GM12878 (cell line): ENCODE measurements at regions not wholly inside any gene's neighbourhood (a gene's known extent, or its start where the extent isn't known, plus 50 kb on each side); places are given as distances from the start of the nearest gene placed in this dataset.

Source experiments
- ATAC-seq: fragments of 200-7000 bp; cut with Tn5 transposase; 3 replicates; pipeline ENCODE4 v1.9.1; 2020; ENCODE audit warnings: mild to moderate bottlenecking, moderate library complexity
- BruUV-seq: library from RNA; stranded (reverse); fragments of 400-500 nt; replicated peaks from 2 replicates; lab custom pipeline; 2021; lab: Mats Ljungman, UMichigan
- CTCF ChIA-PET: fragments of 300-600 bp; sonication (Branson Sonifier 250); formaldehyde crosslinking; extraction: SDS; loops from one replicate; lab custom pipeline; 2021; ENCODE audit warnings: inconsistent platforms; lab: Yijun Ruan, JAX
- POLR2A ChIA-PET: fragments of 350-600 bp; formaldehyde crosslinking; extraction: SDS; loops from one replicate; lab custom pipeline; 2021; ENCODE audit warnings: inconsistent platforms; lab: Charles Lee
- RAD21 ChIA-PET: fragments of 300-600 bp; sonication (Branson Sonifier 250); formaldehyde crosslinking; loops from one replicate; lab custom pipeline; 2023; ENCODE audit warnings: antibody characterized with exemption; ENCODE audit not compliant: unreplicated experiment; lab: Charles Lee
- SMC1A ChIA-PET: fragments of 300-600 bp; sonication (Branson Sonifier 250); formaldehyde crosslinking; loops from one replicate; lab custom pipeline; 2023; ENCODE audit not compliant: unreplicated experiment, uncharacterized antibody; lab: Charles Lee
- DNase-seq: peaks from one replicate; pipeline ENCODE4 v3.0.0-alpha.2; 2011; ENCODE audit warnings: low read depth, low spot score
- FAIRE-seq: peaks from 3 replicates; lab custom pipeline; 2011; peaks lifted over from hg19 to GRCh38; lab: Jason Lieb, UNC
- H2AFZ ChIP-seq: 2 replicates; pipeline ENCODE4 v1.6.0; 2011; ENCODE audit warnings: low read depth, low read length, control low read depth; ENCODE audit not compliant: control insufficient read depth
- H3K27ac ChIP-seq: 2 replicates; pipeline ENCODE4 v1.5.1; 2011; ENCODE audit warnings: control low read depth; ENCODE audit not compliant: control insufficient read depth, insufficient read depth
- H3K27me3 ChIP-seq, 2 experiments: replicated peaks in 1 of 2; 2 replicates each; pipeline versions ENCODE4 v1.6.0 to v1.6.1; 2011; ENCODE audit warnings: low read length in 1 of 2; ENCODE audit not compliant: control insufficient read depth in 2 of 2, insufficient read depth in 2 of 2
- H3K36me3 ChIP-seq, 2 experiments: 2 replicates each; pipeline ENCODE4 v1.5.1; 2011; ENCODE audit warnings: low read length in 1 of 2; ENCODE audit not compliant: control insufficient read depth in 2 of 2, insufficient read depth in 2 of 2
- H3K4me1 ChIP-seq: 2 replicates; pipeline ENCODE4 v1.6.1; 2011; ENCODE audit warnings: mild to moderate bottlenecking, low read length, moderate library complexity, mixed read lengths; ENCODE audit not compliant: control insufficient read depth, insufficient read depth
- H3K4me2 ChIP-seq: 2 replicates; pipeline ENCODE4 v1.6.0; 2011; ENCODE audit warnings: control low read depth; ENCODE audit not compliant: control insufficient read depth, insufficient read depth
- H3K4me3 ChIP-seq: fragments of 200-600 bp; sonication (generic); 2 replicates; pipeline ENCODE4 v1.5.1; 2016
- H3K79me2 ChIP-seq: 2 replicates; pipeline ENCODE4 v1.6.0; 2011; ENCODE audit warnings: low read length; ENCODE audit not compliant: control insufficient read depth, insufficient read depth
- H3K9ac ChIP-seq: 2 replicates; pipeline ENCODE4 v1.8.0; 2011; ENCODE audit warnings: low read length, control low read depth, mixed read lengths; ENCODE audit not compliant: control insufficient read depth, insufficient read depth
- H3K9me3 ChIP-seq: replicated peaks from 3 replicates; pipeline ENCODE4 v1.5.1; 2011; ENCODE audit warnings: mild to moderate bottlenecking, low read length; ENCODE audit not compliant: control insufficient read depth, insufficient read depth
- H4K20me1 ChIP-seq: 2 replicates; pipeline ENCODE4 v1.6.0; 2011; ENCODE audit not compliant: control insufficient read depth, insufficient read depth
- IRF4 ChIP-seq: IDR thresholded peaks from 2 replicates; pipeline ENCODE4 v1.6.1; 2011; ENCODE audit warnings: low read depth, low read length
- MTA2 ChIP-seq: fragments of 450-650 bp; IDR thresholded peaks from 2 replicates; pipeline ENCODE4 v1.6.1; 2016; ENCODE audit warnings: low read depth, mild to moderate bottlenecking, moderate library complexity
- MYB ChIP-seq: fragments of 150-350 bp; IDR thresholded peaks from 2 replicates; pipeline ENCODE4 v1.6.1; 2014; ENCODE audit warnings: mild to moderate bottlenecking, low read depth, low read length, borderline replicate concordance
- NFYA ChIP-seq: IDR thresholded peaks from 2 replicates; pipeline ENCODE4 v1.6.1; 2011; ENCODE audit warnings: low read depth, mild to moderate bottlenecking, low read length, improper control_type of control experiment, borderline replicate concordance
- RELA ChIP-seq: fragments of 450-650 bp; IDR thresholded peaks from 2 replicates; pipeline ENCODE4 v1.8.0; 2014; ENCODE audit warnings: borderline replicate concordance; ENCODE audit not compliant: partially characterized antibody
- RFX5 ChIP-seq: IDR thresholded peaks from 2 replicates; pipeline ENCODE4 v1.6.1; 2011; ENCODE audit warnings: low read depth, low read length, improper control_type of control experiment
- TCF12 ChIP-seq: IDR thresholded peaks from 2 replicates; pipeline ENCODE4 v1.6.1; 2011; ENCODE audit warnings: low read depth, mild to moderate bottlenecking, low read length
- WRNIP1 ChIP-seq: IDR thresholded peaks from 2 replicates; pipeline ENCODE4 v1.6.1; 2011; ENCODE audit warnings: low read depth, low read length, improper control_type of control experiment, borderline replicate concordance
- ZNF217 ChIP-seq: fragments of 450-650 bp; IDR thresholded peaks from 2 replicates; pipeline ENCODE4 v1.6.1; 2017; ENCODE audit warnings: antibody characterized with exemption, mild to moderate bottlenecking
- WGBS: methylation state at CpG from one replicate; pipeline ENCODE4 v1.1.6; 2016; ENCODE audit warnings: low lambda C conversion rate; ENCODE audit not compliant: insufficient replicate concordance, insufficient coverage; ENCODE audit errors: missing lambda C conversion rate; 5-methylcytosine and 5-hydroxymethylcytosine counted together
- in situ Hi-C: fragments of 300-500 bp; cut with MboI; formaldehyde crosslinking; loops from 9 replicates; pipeline ENCODE4 v1.14.3; 2018; ENCODE audit warnings: mixed read lengths
- intact Hi-C: fragments of 100-400 bp; cut with micrococcal nuclease; formaldehyde crosslinking; loops from one replicate; pipeline ENCODE4 v1.14.2; 2022; ENCODE audit not compliant: unreplicated experiment
- TF ChIP-seq, protein P1 (sequence below), 3 experiments: IDR thresholded peaks in 2 of 3; conservative IDR thresholded peaks in 1 of 3; 2 replicates each; pipeline ENCODE4 v1.5.1; 2011; ENCODE audit warnings: low read depth in 3 of 3, low read length in 3 of 3, mild to moderate bottlenecking in 3 of 3, control low read depth in 2 of 3, moderate library complexity in 2 of 3, inconsistent platforms in 1 of 3, mixed read lengths in 1 of 3; ENCODE audit not compliant: control insufficient read depth in 2 of 3, insufficient read depth in 1 of 3; ENCODE audit errors: extremely low read depth in 1 of 3
- TF ChIP-seq, protein P2 (sequence below): fragments of 450-650 bp; IDR thresholded peaks from 2 replicates; pipeline ENCODE4 v1.6.1; 2017; ENCODE audit warnings: mild to moderate bottlenecking, low read depth, inconsistent platforms; ENCODE audit not compliant: poor library complexity, severe bottlenecking
- TF ChIP-seq, protein P3 (sequence below): fragments of 450-650 bp; IDR thresholded peaks from 2 replicates; pipeline ENCODE4 v1.6.1; 2017; ENCODE audit warnings: mild to moderate bottlenecking

DNA sequence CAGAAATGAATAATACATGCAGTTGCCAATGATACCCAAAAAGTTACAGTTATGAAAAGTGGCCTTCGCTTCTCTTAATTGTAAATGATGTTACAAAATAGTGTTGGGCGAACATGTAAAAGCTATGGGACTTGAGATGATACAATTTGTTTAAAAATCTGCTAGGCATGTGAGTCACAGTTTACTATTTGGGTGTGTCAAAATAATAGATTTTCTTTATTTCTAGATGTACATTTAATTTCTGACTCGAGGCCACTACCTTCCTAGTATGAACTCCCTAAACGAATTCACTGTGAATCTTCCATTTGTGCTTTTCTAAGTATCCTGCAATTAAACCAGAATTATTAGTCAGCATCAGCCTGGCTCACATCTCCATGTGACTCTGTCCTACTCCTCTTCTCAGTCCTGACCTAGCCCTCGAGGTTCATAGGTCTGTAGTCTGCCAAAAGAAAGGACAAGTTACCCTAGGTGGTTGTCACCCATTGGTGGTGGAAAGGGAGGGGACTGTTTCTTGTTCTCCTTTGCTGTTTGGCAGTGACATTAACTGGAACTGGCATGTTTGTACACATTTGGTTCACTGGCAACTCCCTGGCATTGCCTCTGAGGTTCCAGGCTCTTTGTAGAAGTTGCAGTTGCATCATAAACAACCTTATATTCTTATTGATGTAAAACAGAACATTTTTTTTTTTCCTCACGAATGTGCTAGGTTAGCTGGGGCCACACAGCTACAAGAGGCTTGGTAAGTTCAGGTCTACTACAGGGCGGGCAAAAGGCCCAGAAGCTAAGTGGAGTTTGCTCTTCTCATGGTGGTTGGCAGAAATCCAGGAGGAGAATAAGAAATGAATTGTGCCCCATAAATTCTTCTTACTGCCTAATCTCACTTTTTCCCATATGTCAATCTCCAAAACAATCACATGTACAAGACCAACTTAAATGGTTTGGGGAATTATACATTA is 746.5 kb upstream of the ADAMTS5 start:
- DNase-seq: no peak
- no peak for ATAC-seq
- Histone ChIP-seq H3K36me3 (no peaks in the 10 kb centered on the region), H3K79me2 (no peaks in the 10 kb centered on the region), H3K4me3 (no peak overlapping the region), H3K9me3 (no peaks in the 10 kb centered on the region; the same call in 2 of the 3 replicates), H2AFZ (no peak overlapping the region), H3K27me3 (no peaks in the 10 kb centered on the region), H4K20me1 (no peaks in the 10 kb centered on the region), H3K9ac (no peak overlapping the region), H3K27ac (no peak overlapping the region), H3K4me2 (no peak overlapping the region), H3K4me1 (no peaks in the 10 kb centered on the region)
- in situ Hi-C loops: no loop called here
- no TSS peak for BruUV-seq
- FAIRE-seq: no peak
- ChIA-PET POLR2A (no interaction called here), CTCF (no interaction called here), RAD21 (no interaction called here), SMC1A (no interaction called here)
- 9% methylated on average over 7 of the region's 7 CpGs for WGBS
- intact Hi-C loops: no loop called here
- no peak for TF ChIP-seq MYB
- TF ChIP-seq IRF4: no peak
- no peak for TF ChIP-seq TCF12
- TF ChIP-seq WRNIP1: no peak
- TF ChIP-seq MTA2: no peak
- no peak for TF ChIP-seq RFX5
- TF ChIP-seq, protein P1, sequence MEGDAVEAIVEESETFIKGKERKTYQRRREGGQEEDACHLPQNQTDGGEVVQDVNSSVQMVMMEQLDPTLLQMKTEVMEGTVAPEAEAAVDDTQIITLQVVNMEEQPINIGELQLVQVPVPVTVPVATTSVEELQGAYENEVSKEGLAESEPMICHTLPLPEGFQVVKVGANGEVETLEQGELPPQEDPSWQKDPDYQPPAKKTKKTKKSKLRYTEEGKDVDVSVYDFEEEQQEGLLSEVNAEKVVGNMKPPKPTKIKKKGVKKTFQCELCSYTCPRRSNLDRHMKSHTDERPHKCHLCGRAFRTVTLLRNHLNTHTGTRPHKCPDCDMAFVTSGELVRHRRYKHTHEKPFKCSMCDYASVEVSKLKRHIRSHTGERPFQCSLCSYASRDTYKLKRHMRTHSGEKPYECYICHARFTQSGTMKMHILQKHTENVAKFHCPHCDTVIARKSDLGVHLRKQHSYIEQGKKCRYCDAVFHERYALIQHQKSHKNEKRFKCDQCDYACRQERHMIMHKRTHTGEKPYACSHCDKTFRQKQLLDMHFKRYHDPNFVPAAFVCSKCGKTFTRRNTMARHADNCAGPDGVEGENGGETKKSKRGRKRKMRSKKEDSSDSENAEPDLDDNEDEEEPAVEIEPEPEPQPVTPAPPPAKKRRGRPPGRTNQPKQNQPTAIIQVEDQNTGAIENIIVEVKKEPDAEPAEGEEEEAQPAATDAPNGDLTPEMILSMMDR (IDR thresholded peaks at IDR 0.05 in 2 of 3, conservative IDR thresholded peaks at IDR 0.05 in 1 of 3; ENCODE audit: control insufficient read depth in 2 of 3, extremely low read depth in 1 of 3, insufficient read depth in 1 of 3, low read depth in 3 of 3, low read length in 3 of 3): no peak
- TF ChIP-seq ZNF217: no peak
- TF ChIP-seq NFYA: no peak
- TF ChIP-seq, protein P2, sequence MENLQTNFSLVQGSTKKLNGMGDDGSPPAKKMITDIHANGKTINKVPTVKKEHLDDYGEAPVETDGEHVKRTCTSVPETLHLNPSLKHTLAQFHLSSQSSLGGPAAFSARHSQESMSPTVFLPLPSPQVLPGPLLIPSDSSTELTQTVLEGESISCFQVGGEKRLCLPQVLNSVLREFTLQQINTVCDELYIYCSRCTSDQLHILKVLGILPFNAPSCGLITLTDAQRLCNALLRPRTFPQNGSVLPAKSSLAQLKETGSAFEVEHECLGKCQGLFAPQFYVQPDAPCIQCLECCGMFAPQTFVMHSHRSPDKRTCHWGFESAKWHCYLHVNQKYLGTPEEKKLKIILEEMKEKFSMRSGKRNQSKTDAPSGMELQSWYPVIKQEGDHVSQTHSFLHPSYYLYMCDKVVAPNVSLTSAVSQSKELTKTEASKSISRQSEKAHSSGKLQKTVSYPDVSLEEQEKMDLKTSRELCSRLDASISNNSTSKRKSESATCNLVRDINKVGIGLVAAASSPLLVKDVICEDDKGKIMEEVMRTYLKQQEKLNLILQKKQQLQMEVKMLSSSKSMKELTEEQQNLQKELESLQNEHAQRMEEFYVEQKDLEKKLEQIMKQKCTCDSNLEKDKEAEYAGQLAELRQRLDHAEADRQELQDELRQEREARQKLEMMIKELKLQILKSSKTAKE: no peak
- no peak for TF ChIP-seq RELA
- TF ChIP-seq, protein P3, sequence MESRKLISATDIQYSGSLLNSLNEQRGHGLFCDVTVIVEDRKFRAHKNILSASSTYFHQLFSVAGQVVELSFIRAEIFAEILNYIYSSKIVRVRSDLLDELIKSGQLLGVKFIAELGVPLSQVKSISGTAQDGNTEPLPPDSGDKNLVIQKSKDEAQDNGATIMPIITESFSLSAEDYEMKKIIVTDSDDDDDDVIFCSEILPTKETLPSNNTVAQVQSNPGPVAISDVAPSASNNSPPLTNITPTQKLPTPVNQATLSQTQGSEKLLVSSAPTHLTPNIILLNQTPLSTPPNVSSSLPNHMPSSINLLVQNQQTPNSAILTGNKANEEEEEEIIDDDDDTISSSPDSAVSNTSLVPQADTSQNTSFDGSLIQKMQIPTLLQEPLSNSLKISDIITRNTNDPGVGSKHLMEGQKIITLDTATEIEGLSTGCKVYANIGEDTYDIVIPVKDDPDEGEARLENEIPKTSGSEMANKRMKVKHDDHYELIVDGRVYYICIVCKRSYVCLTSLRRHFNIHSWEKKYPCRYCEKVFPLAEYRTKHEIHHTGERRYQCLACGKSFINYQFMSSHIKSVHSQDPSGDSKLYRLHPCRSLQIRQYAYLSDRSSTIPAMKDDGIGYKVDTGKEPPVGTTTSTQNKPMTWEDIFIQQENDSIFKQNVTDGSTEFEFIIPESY: no peak
